Kidney capillary endothelial cell (primary cell): ENCODE measurements at regions not wholly inside any gene's neighbourhood (a gene's known extent, or its start where the extent isn't known, plus 50 kb on each side); places are given as distances from the start of the nearest gene placed in this dataset.

Experiments
- DNase-seq: peaks from one replicate; pipeline ENCODE4 v3.0.0-alpha.2; 2018; ENCODE audit warnings: low spot score

DNA sequence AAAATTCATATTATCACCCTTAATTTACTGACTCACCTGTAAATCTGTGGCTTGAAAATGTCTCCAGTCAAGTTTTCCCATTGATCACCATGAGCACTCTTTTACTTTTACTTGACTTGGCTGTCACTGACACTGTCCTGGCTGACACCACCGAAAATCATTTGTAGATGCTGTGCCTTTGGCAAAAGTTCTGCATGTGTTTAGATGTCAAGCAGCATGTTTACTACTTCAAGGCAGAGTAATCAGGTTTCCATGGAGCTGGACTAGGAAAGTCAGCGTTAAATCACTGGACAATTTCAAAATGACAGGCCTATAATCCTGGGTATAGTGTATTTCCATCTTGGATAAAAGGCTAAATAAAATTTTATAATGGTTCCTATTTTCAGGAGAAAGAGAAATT lies 1530.6 kb upstream of the CDH6 start:
- DNase-seq = no peak

- DNase-seq = no peak
Observed at GRCh38 chr5:29654954-29655353, 1538.5 kb upstream of the CDH6 start.

DNA sequence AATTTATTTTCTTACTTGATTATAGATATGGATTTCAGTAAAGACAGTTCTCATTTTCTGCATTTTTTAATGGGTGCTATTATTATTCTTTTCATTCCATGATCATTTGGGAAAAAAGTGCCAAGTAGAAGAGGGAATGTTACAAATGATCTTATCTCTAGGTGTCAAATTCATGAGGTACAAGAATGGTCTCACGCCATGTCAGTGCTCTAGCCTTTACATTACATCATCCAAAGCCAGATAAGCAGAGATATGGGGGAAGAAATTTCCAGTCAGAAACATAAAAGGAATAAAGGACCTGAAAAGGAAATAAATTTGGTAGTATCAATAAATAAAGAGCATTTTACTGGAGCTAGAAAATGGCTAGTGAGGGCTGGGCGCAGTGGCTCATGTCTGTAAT lies 1544.2 kb upstream of the CDH6 start:
- DNase-seq = no peak

- DNase-seq = no peak
Observed at GRCh38 chr5:29642601-29643000, 1550.9 kb upstream of the CDH6 start.

GRCh38 chr5:29614206-29614605 lies 1579.3 kb upstream of the CDH6 start:
- DNase-seq = no peak

GRCh38 chr5:29588236-29588635 lies 1605.2 kb upstream of the CDH6 start:
- DNase-seq = no peak

DNA sequence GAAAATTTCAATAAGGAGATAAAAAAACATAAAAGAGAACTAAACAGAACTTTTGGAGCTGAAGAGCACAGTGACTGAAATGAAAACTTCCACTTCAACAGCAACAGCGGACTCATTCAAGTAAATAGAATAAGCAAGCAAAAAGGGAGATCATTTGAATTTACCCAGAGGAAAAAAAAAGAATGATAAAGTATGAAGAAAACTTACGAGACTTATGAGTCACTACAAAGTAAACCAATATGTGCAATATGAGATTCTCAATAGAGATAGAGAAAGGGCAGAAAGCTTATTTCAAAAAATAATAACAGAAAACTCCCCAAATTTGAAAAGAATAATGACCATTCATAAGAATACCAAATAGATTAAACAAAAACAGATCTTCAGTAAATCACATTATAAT lies 1605.7 kb upstream of the CDH6 start:
- DNase-seq = no peak

GRCh38 chr5:29568028-29568427 lies 1625.5 kb upstream of the CDH6 start:
- DNase-seq = no peak

DNA sequence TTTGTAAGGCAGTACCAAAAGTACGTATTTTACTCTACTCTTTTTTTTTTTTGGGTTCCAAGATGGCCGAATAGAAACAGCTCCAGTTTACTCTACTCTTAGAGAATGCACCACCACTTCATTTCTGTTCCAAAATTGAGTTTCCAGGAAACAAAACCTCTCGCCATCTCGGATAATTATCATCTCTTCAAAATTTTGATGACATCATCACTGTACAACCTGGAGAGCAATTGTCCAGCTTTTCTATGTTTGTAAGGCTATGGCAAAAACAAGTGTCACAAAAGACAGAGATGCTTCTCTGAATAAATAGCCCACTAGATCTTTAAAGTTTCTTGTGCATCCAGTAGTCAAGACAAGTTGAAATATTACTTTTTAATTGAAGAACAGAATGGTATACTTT lies 1631.9 kb upstream of the CDH6 start:
- no peak for DNase-seq

- no peak for DNase-seq
Observed at GRCh38 chr5:29550523-29550922, 1643.0 kb upstream of the CDH6 start.

- DNase-seq = no peak
Observed at GRCh38 chr5:29548262-29548661, 1645.2 kb upstream of the CDH6 start.

GRCh38 chr5:29547236-29547865 lies 1646.1 kb upstream of the CDH6 start:
- no peak for DNase-seq

- DNase-seq = no peak
Observed at GRCh38 chr5:29543501-29543900, 1650.0 kb upstream of the CDH6 start.

- DNase-seq = no peak
Observed at GRCh38 chr5:29524227-29524626, 1669.3 kb upstream of the CDH6 start.

DNA sequence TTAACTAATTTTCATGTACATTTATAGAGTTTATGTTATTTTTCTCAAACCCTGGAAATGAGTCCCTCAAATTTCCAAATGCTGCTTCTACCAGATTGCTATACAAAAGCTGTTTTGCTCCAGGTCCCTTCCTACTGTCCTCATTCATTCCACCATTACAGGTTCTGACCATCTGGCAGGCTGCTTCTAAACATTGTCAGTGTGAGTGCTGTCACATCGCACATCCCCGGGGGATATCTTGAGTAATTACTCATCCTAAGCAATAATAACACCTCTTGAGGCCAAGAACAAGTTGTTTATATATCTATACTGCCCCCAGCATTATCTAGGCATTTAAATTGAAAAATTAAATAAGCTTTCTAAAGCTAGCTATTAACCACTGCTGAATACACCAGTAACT lies 1675.3 kb upstream of the CDH6 start:
- no peak for DNase-seq

DNA sequence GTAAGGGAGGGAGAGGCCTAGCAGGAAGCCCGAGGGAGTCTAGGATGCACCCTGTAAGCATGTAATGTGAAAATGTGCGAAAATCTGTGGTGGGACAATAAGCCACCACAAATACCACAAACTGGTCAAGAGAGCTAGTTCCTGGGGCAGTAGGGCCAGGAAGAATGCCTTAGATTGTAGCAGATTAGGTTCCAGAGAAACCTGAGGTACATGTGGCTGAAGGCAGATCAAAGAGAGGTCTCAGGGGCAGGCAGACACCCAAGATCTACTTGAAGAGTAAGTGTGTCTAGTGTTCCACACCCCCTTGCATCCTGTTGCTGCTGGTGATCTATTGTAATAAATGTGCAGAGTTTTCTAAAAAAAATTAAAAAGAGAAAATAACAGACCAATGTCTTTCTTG lies 1677.3 kb upstream of the CDH6 start:
- no peak for DNase-seq

DNA sequence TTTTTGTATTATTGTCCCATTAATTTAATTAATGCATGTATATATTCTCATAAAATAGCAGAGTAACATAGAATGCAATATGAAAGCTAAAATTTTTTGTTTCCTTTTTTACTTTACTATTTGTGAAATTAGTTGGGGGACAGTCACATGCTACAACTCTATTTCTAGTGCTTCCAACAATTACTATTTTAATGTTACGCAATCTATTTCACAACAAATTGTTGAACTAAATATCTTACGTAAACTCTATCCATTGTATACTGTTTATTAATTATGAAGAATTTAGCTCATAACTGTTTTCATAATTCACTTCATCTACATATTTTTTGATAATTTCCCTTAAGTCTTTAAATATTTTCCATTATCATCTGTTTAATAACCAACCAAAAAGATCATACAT lies 1685.4 kb upstream of the CDH6 start:
- DNase-seq = no peak

GRCh38 chr5:29504411-29504810 lies 1689.1 kb upstream of the CDH6 start:
- no peak for DNase-seq

DNA sequence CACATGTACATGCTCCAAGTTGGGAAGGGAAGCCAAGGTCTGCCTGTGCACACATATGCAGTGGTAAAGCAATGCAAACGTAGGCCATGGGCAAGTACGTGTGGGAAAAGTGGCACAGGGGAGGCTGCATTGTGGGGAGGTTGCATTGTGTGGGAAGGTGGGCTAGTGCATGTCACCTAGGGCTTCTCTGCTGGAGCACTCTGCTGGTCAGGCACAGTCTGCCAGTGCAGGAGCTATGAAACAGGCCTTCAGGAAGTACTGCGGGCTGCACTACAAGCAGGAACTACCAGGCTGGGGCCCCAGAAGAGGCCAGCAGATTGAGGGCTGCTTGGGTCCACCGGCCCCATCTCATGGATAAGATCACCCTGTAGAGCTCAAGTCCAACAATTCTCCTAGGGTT lies 1694.6 kb upstream of the CDH6 start:
- DNase-seq = no peak

- no peak for DNase-seq
Observed at GRCh38 chr5:29498412-29498811, 1695.1 kb upstream of the CDH6 start.

DNA sequence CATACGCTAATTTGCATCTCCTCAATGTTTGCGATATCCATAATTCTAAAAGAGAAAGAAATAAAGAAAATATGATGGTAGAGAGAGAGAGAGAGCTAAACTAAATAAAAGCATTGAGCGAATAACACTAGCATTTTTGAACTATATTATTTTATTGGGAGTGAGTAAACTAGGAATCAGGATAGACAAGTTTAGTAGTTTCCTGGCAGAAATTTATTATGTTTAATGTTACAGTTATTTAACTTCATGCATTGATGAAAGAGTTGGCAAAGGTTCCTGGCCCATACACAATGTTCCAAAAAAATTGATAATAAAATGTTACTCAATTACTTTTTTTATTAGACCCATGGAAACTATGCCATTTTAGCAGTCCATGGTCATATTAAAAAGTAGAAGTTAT lies 1708.2 kb upstream of the CDH6 start:
- no peak for DNase-seq

DNA sequence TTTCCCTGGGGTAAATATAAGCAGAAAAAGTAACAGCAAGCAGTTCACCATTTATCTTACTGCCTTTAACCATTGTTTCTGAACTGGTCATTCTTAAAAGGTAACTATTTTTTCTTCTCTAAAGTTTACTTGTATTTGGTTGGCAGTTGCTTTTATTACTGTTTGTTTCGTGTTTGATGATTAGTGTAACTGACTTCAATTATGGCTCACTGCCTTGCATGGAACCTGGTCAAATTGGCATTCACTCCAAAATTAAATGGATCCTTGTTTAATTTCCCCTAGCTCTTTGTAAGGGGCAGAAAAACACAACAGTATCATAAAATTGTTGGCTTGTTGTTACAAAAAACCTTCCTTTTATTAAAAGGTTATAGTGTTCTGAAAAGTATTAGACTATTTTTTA lies 1723.9 kb upstream of the CDH6 start:
- no peak for DNase-seq

GRCh38 chr5:29462241-29462640 lies 1731.2 kb upstream of the CDH6 start:
- DNase-seq = no peak

DNA sequence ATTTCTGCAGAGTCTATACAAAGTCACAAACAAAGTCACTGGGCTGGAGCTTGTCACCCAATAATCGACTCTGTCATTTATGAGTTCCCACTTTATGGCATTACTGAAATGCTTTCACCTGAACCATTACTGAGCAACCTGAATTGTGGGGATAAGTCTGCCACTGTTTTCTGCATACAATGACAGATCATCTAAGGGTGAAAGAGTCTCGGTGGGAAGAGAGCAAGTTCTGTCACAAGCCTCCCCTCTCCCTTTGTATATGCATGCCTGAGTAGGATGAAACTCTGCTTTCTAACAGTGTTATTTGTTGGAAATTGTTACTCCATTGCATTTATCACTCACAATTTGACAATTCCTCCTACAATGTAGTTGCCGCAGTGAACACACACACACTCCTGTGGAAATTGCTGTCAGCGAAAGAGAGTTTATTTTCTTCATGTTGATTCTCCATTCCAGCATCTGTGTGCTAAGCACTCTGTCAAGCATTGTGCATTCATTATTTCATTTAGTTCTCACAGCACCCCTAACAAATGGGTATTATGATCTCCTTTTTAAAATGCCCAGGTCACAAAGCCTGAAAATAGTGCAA lies 1732.4 kb upstream of the CDH6 start:
- no peak for DNase-seq
